Nephron (organoid): ENCODE measurements at regions not wholly inside any gene's neighbourhood (a gene's known extent, or its start where the extent isn't known, plus 50 kb on each side); places are given as distances from the start of the nearest gene placed in this dataset.

ENCODE experiments used
- H3K27ac Mint-ChIP-seq, 3 experiments: 2 replicates each; pipeline ENCODE4 v1.8.0; 2020; ENCODE audit warnings: mixed read lengths in 3 of 3, mild to moderate bottlenecking in 2 of 3, moderate library complexity in 1 of 3
- H3K27me3 Mint-ChIP-seq: 2 replicates; pipeline ENCODE4 v1.8.0; 2021; ENCODE audit warnings: low read depth, mild to moderate bottlenecking, moderate library complexity, mixed read lengths
- H3K36me3 Mint-ChIP-seq: 2 replicates; pipeline ENCODE4 v1.8.0; 2020; ENCODE audit warnings: low read depth, mixed read lengths
- H3K4me1 Mint-ChIP-seq: 2 replicates; pipeline ENCODE4 v1.8.0; 2020; ENCODE audit warnings: mixed read lengths
- H3K4me3 Mint-ChIP-seq, 3 experiments: 2 replicates each; pipeline ENCODE4 v1.8.0; 2020; ENCODE audit warnings: mild to moderate bottlenecking in 3 of 3, mixed read lengths in 3 of 3, moderate library complexity in 2 of 3
- H3K9me3 Mint-ChIP-seq: 2 replicates; pipeline ENCODE4 v1.8.0; 2020; ENCODE audit warnings: mixed read lengths
- CTCF ChIP-seq, 3 experiments: fragments of 200-600 bp; sonication (generic); IDR thresholded peaks; one replicate each; pipeline ENCODE4 v1.5.0; 2021; ENCODE audit warnings: antibody characterized with exemption in 3 of 3; ENCODE audit not compliant: unreplicated experiment in 3 of 3

DNA sequence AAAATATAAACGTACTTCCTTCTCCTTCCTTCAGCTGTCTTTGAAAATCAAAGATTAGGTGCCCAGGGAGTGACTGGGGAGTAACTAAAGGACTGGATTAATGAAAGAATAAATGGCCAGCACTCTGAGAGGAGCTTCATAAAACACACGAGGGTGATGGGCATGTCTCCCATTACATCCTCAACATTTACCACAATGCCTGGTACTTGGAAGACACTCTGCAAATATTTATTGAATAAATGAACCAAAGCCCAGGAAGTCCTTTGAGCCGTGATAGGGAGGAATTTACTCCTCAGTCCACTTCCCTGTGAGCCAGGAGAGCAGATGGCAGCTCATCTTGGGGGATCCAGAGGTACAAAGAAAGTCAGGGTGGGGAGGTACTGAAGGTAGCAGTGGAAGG lies 96.3 kb downstream of the RAB11FIP2 start:
- peaks cover 9% of the 10 kb centered on the region for H3K27me3 Mint-ChIP-seq

More for the DNA sequence above, 96.3 kb downstream of the RAB11FIP2 start:
- Mint-ChIP-seq H3K4me1 (no peaks in the 10 kb centered on the region), H3K9me3 (no peaks in the 10 kb centered on the region), H3K4me3 (no peak overlapping the region), H3K36me3 (no peaks in the 10 kb centered on the region), H3K27ac (no peak overlapping the region)
- no peak for TF ChIP-seq CTCF (IDR thresholded peaks at IDR 0.05; ENCODE audit: unreplicated experiment in 3 of 3)
